ENCODE measurements at regions not wholly inside any gene's neighbourhood (a gene's known extent, or its start where the extent isn't known, plus 50 kb on each side); places are given as distances from the start of the nearest gene placed in this dataset.
"Not testable (repeated sequence)": the region's sequence is repeated elsewhere in the genome, so short reads cannot be mapped to it uniquely, and the experiment has no call there.

DNA sequence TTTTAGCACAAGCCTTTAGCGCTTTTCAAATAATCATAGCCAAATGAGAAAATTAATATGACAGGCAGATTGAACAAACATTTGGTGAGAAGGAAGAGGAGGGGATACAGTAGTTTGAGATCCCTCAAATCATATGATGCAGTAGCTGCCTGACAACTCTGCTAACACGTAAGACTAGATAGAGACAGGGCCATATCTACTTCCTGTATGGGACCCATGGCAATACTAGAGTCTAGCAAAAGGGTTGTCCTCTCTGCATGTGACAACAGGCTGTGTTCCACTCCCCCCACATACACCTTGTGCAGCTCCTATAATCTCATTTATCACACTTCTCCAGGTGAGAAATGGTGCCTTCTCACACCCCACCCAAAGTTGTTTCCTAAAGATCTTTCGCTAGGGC is 106.3 kb upstream of the NBPF26 start:
- not testable (repeated sequence) for DNase-seq (ENCODE audit: low spot score)

DNA sequence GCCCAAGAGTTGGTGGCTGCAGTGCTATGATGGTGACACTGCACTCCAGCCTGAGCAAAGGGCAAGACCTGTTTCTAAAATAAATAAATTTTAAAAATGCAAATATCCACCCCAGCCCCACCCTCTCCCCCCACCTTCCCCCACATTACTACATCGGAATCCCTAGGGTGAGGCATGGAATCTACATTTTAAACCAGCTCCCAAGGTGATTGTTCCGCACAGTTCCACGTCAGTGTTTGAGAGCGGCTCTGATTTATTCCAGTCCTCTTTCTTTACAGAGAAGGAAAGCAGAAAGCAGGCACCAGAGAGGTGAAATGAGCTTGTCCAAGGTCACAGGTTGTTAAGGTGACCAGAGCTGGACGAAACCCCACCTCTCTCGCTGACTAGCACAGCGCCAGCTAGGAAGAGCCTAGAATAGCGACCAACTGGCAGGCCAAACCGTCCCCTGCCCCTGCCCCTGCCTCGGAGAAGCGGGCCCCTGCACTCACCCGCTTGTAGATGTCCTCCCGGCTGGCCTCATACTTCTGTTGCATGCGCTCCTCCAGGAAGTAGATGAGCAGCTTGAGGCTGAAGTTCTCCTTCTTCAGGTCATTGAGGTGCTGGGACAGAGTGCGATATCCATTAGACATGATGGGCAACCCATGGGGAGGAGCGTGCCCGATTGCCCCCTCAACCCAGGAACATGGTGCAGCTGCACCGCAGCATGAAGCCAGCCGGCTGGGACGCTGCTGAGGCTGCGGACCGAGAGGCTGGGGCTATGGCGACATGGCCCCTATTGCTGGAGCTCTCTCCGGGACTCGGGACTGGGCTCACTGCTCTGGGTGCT is 103.7 kb upstream of the NBPF26 start:
- not testable (repeated sequence) for DNase-seq (ENCODE audit: low spot score)

GRCh38 chr1:120620693-120620969 is 103.1 kb upstream of the NBPF26 start:
- not testable (repeated sequence) for DNase-seq (ENCODE audit: low spot score)

DNA sequence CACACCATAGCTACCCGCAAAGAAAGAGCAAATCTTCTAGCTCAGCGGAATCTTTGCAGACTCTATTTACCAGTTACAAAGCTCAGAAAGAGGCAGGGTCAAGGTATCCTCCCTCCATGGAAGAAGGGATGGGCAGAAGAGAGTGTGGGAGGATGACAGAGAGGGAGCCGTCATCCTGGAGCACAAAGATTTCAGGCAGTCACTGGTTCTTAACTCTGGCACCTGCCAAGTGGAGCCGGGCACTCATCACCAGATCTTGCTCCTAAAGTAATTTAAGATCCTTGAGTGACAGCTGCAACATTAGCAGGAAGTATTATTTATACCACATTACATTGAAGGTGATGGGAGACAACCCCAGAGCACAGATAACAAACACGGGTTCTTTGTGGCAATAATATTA is 102.5 kb upstream of the NBPF26 start:
- DNase-seq (ENCODE audit: low spot score): not testable (repeated sequence)

DNA sequence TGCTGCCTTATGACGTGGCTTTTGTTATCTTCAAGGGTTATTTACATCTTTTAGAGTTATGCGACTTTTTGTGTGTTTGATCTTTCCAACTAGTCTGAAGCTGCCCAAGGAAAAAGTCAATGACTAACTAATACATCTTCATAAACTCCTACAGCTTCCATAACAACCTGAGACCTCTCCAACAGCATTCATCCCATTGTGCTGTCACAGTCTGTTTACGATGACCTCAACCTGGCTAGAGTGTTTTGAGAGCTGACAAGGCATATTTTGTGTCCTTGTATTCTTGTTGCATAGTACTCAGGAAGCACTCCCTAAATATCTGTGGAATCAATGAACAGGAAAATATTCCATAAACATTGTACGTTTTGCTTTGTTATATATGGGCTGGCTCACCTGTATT is 100.2 kb upstream of the NBPF26 start:
- not testable (repeated sequence) for DNase-seq (ENCODE audit: low spot score)

DNA sequence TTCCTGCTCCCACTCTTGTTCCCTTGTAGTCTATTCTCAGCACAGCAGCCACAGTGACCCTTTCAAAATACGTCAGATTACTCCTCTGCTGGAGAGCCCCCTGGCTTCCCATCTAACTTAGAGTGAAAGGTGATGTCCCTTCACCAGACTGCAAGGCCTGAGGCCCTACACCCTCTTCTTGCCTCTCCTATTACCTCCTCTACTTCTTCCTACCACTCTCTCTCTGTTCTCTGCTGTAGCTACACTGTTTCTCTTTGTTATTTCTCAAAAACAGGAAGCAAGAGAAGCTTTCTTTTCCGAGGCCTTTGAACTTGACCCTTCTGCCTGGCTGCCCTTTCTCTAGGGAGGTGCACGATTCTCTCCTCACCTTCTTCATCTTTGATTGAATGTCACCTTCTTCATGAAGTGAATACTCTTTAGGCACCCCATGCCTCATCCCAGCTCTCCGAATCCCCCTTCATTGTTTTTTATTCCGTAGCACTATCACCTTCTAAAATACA is 99.1 kb upstream of the NBPF26 start:
- not testable (repeated sequence) for DNase-seq (ENCODE audit: low spot score)

GRCh38 chr1:120629832-120630455 is 93.8 kb upstream of the NBPF26 start:
- not testable (repeated sequence) for DNase-seq (ENCODE audit: low spot score)

GRCh38 chr1:120634816-120635806 is 88.6 kb upstream of the NBPF26 start:
- DNase-seq (ENCODE audit: low spot score): not testable (repeated sequence)

DNA sequence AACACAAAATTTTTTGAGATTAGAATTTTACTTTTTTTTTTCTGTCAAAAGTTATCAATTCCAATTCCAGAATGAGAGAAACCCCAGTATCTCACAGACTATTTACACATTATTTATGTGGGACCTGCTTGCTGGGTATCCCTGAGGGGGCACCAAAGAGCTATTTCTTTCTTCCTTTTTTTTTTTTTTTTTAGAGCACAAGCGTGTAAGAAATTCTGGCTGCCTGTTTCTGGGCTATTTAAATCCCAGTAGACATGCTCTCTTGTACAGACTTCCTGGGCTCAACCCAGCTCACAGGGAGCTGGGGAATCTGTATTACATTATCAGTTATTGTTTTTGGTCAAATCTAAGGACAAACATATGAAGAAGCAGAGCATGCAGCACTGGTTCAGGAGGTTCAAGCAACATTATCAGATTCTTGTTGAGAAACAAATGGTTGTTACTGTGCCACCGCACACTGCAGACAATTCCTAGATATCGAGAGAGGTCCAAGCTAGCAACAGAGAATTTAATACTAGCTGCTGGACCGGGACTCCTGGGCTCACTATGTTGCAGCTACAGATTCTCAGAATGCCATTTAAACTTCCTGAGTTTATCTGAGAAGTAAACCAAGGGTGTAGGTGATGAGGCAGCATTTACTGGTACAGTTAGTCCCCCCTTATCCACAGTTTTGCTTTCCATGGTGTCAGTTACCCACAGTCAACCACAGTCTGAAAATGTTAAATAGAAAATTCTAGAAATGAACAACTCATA is 83.3 kb upstream of the NBPF26 start:
- not testable (repeated sequence) for DNase-seq (ENCODE audit: low spot score)

DNA sequence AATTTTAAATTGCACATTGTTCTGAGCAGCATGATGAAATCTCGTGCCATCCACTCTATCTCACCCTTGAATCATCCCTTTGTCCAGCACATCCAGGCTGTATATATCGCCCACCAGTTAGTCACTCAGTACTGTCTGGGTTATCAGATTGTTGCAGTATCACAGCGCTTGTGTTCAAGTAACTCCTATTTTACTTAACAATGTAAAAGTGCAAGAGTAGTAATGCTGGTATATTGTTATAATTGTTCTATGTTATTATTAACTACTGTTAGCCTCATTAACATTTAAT is 82.8 kb upstream of the NBPF26 start:
- DNase-seq (ENCODE audit: low spot score): not testable (repeated sequence)

DNA sequence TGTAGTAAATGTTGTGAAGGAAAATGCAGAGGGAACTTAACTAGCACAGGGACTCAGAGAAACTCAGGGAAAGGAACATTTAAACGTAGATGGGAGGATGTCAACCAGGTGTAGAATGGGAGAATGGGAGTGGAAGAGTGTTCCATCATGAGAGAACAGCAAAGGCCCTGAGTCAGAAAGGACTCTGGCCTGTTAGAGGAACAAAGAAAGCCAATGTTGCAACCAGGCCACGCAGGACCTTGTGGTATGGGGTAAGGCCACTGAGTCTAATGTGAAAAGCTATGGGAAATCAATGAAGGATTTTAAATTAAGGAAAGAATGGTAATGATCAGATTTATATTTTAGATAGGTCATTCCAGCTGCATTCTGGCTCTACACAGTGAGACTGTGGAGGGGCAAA is 76.6 kb upstream of the NBPF26 start:
- DNase-seq (ENCODE audit: low spot score): not testable (repeated sequence)

DNA sequence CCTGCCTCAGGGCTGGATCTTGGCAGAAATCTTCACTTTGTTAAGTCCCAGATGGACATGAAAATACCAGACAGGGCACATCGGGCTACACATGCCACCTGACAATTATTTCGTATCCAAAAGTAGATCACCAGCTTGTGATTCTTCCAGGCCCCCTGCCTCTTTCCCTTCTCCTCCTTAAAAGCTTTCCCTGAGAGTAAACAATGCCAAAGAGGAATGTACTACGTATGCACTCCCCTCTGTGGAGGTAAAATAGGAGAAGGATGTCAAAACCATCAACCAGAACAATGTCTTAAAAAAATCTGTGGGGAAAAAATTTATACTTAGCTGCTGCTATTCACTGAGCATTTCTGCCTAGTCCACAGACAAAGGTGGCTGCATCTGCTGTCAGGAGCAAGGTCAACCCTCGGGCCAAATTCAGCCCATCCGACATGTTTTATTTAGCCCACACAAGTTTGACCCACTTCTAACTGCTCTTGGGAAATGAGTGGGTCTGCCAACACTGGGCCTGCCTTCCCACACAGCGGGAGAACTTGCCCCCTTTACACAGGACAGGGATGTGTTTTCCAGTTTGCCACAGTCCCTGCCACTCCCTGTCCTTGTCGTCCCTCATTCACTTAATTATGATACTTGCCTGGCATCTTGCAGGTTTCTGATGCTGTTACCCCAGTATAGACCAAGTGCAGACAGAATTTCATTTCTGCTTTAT is 74.7 kb upstream of the NBPF26 start:
- not testable (repeated sequence) for DNase-seq (ENCODE audit: low spot score)

GRCh38 chr1:120649730-120650129 is 74.0 kb upstream of the NBPF26 start:
- not testable (repeated sequence) for DNase-seq (ENCODE audit: low spot score)

DNA sequence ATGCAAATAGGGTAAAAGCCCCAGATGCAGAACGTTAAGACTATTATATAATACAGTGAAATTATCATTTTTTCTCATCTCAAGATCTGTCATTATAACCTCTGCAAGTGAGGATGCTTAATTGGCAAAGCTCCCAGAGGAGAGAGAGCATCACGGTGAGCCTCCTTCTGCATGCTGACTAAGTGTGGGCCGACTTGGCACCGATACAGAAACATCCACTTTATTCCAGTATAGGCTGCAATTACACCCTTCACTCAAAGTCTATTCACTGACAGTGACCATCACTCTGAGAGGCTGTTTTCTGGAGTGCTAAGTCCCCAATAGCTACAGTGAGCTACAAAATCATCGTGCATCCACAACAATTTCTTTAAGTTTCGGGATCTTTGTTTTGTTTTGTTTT is 69.6 kb upstream of the NBPF26 start:
- DNase-seq (ENCODE audit: low spot score): not testable (repeated sequence)

- DNase-seq (ENCODE audit: low spot score): not testable (repeated sequence)
Measured at GRCh38 chr1:120655394-120655793, 68.4 kb upstream of the NBPF26 start.

DNA sequence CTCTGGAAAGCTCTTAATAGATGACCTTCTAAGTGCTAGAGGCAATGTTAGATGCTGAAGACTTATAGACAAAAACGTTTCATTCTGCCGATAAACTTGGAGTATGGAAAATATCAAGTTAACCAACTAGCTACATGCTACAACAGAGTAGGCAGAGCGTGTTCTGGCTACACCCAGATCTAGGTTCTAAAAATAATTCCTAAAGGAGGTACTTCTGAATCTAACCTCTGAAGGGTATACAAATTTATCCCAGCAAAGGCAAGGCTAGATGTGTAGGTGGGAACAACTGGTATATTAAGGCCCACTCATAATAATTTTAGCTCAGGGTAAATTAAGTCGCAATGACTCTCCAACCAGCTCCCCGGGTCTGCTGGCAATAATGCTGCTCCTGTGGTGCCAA is 67.6 kb upstream of the NBPF26 start:
- DNase-seq (ENCODE audit: low spot score): not testable (repeated sequence)

DNA sequence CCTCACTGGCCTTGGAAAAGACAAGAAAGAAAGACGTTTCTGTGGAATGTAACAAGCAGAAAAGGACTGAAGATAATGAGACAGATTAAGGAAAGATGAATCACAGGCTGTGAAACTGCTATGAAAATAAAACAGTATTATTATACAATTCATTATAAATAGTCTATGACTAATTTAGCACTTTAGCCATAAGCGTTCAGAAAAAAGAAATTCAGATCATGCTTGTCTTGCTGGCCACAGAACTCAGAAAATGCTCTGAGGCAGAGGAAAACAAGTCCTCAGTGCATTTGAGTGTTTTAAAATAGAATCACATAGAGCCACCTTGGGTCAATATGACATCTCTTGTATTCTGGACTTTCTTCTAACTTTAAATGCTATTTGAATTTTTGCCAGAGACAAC is 65.9 kb upstream of the NBPF26 start:
- DNase-seq (ENCODE audit: low spot score): not testable (repeated sequence)

DNA sequence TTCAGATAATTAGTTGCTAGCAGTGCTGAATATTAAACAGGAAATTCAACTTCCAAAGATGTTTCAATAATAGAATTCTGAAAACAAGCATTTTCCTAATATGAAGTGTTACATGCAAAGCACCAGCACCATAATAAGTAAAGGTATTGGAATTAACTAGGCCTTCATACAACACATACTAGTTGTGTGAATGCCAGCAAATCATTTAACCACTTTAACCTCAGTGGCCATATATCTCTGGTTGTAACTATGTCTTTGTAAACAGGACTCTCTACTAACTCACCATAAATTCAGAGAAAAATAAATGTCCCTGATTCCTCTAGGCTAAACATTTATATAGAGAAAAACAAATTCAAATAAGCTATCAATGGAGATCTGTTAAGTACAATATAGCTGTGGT is 65.1 kb upstream of the NBPF26 start:
- DNase-seq (ENCODE audit: low spot score): not testable (repeated sequence)

DNA sequence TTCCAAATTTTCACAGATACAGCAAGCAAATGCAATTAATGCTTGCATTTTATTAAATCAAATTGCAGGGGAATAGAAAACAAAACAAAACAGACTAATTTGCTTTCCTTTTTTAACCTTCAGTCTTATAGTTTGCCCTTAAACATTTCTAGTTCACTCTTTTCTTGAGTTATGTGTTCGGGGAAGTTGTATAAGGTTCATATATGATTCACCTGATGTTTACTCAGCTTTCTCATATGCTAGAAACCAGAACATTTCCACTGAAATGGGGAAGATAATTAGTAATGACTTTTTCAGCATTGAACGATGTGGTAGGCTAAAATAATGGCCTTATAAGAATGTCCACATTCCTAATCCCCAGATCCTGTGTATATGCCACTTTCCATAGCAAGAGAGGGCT is 64.6 kb upstream of the NBPF26 start:
- DNase-seq (ENCODE audit: low spot score): not testable (repeated sequence)

- DNase-seq (ENCODE audit: low spot score): not testable (repeated sequence)
Measured at GRCh38 chr1:120664376-120665249, 59.1 kb upstream of the NBPF26 start.

Data from CD4-positive, alpha-beta T cell treated with Interleukin-2 at 100 ng/mL for 4 hours (primary cell).